ENCODE measurements at regions not wholly inside any gene's neighbourhood (a gene's known extent, or its start where the extent isn't known, plus 50 kb on each side); places are given as distances from the start of the nearest gene placed in this dataset.

GRCh38 chr3:182508919-182509711 is 284.2 kb upstream of the ATP11B start:
- Histone ChIP-seq H3K27ac (ENCODE audit: low read depth, low read length, poor library complexity, severe bottlenecking) (no peak overlapping the region), H4K20me1 (ENCODE audit: insufficient read depth, low read length) (no peaks in the 10 kb centered on the region), H3K27me3 (ENCODE audit: insufficient read depth, low read length) (no peaks in the 10 kb centered on the region), H3F3A (ENCODE audit: insufficient read depth, low read length) (no peaks in the 10 kb centered on the region), H3K4me2 (ENCODE audit: low read length) (no peak overlapping the region), H3K9ac (ENCODE audit: low read length) (no peak overlapping the region), H3K9me3 (ENCODE audit: low read length) (no peaks in the 10 kb centered on the region), H3K79me2 (ENCODE audit: insufficient read depth, low read length) (no peaks in the 10 kb centered on the region), H3K4me3 (ENCODE audit: low read depth, low read length, poor library complexity, severe bottlenecking) (no peak overlapping the region), H3K36me3 (ENCODE audit: insufficient read depth, low read length) (no peaks in the 10 kb centered on the region), H2AFZ (ENCODE audit: low read length) (no peak overlapping the region), H3K9me2 (ENCODE audit: low read depth, low read length) (no peaks in the 10 kb centered on the region), H3K4me1 (ENCODE audit: insufficient read depth, low read length, severe bottlenecking) (no peaks in the 10 kb centered on the region)
- no peak for TF ChIP-seq EZH2 (IDR thresholded peaks at IDR 0.05; ENCODE audit: borderline replicate concordance, low read length)
- TF ChIP-seq, protein P1, sequence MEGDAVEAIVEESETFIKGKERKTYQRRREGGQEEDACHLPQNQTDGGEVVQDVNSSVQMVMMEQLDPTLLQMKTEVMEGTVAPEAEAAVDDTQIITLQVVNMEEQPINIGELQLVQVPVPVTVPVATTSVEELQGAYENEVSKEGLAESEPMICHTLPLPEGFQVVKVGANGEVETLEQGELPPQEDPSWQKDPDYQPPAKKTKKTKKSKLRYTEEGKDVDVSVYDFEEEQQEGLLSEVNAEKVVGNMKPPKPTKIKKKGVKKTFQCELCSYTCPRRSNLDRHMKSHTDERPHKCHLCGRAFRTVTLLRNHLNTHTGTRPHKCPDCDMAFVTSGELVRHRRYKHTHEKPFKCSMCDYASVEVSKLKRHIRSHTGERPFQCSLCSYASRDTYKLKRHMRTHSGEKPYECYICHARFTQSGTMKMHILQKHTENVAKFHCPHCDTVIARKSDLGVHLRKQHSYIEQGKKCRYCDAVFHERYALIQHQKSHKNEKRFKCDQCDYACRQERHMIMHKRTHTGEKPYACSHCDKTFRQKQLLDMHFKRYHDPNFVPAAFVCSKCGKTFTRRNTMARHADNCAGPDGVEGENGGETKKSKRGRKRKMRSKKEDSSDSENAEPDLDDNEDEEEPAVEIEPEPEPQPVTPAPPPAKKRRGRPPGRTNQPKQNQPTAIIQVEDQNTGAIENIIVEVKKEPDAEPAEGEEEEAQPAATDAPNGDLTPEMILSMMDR (IDR thresholded peaks at IDR 0.05; ENCODE audit: low read length), result no peak

DNA sequence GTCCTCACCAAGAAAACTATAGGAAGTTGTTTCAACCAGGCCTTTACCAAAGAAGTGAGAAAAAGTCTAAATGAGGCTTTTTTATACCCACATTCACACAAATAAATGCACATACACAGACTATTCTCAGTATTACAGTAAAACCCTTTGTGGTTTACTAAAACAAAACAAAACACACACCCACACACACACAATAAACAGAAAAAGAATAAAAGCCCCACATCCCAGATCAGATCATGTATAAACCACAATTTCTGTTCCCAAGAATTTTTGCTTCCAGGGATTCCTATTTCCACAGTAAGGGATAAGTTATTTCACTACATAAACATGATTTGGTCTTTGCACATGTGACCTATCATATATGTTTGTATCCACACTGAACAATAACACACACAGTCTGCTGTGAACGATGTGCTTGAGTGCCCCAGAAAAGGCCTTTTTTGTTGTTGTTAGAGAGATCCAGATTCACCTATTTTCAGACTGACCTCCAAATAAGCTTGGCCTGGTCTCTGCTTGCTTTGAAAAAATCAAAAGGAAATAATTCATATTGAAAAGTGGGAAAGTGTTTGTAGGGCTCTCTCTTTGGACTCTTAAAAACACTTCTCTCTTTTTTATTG is 283.4 kb upstream of the ATP11B start:
- no peaks in the 10 kb centered on the region for H4K20me1 ChIP-seq (ENCODE audit: insufficient read depth, low read length)
- H3K4me3 ChIP-seq (ENCODE audit: low read depth, low read length, poor library complexity, severe bottlenecking), result no peak overlapping the region
- TF ChIP-seq EZH2 (IDR thresholded peaks at IDR 0.05; ENCODE audit: borderline replicate concordance, low read length), result no peak
- TF ChIP-seq, protein P1 (IDR thresholded peaks at IDR 0.05; ENCODE audit: low read length), result no peak
- H2AFZ ChIP-seq (ENCODE audit: low read length), result no peak overlapping the region
- no peaks in the 10 kb centered on the region for H3K9me3 ChIP-seq (ENCODE audit: low read length)
- no peak overlapping the region for H3K4me2 ChIP-seq (ENCODE audit: low read length)
- H3K27ac ChIP-seq (ENCODE audit: low read depth, low read length, poor library complexity, severe bottlenecking), result no peak overlapping the region
- H3K79me2 ChIP-seq (ENCODE audit: insufficient read depth, low read length), result no peaks in the 10 kb centered on the region
- H3K4me1 ChIP-seq (ENCODE audit: insufficient read depth, low read length, severe bottlenecking), result no peaks in the 10 kb centered on the region
- H3K27me3 ChIP-seq (ENCODE audit: insufficient read depth, low read length), result no peaks in the 10 kb centered on the region
- no peaks in the 10 kb centered on the region for H3F3A ChIP-seq (ENCODE audit: insufficient read depth, low read length)
- no peaks in the 10 kb centered on the region for H3K36me3 ChIP-seq (ENCODE audit: insufficient read depth, low read length)
- no peaks in the 10 kb centered on the region for H3K9me2 ChIP-seq (ENCODE audit: low read depth, low read length)
- no peak overlapping the region for H3K9ac ChIP-seq (ENCODE audit: low read length)

GRCh38 chr3:182514236-182514964 is 278.9 kb upstream of the ATP11B start:
- no peak overlapping the region for H3K9ac ChIP-seq (ENCODE audit: low read length)
- H3K27me3 ChIP-seq (ENCODE audit: insufficient read depth, low read length), result no peaks in the 10 kb centered on the region
- no peak for TF ChIP-seq EZH2 (IDR thresholded peaks at IDR 0.05; ENCODE audit: borderline replicate concordance, low read length)
- TF ChIP-seq, protein P1 (IDR thresholded peaks at IDR 0.05; ENCODE audit: low read length), result no peak
- no peak overlapping the region for H3K27ac ChIP-seq (ENCODE audit: low read depth, low read length, poor library complexity, severe bottlenecking)
- no peaks in the 10 kb centered on the region for H4K20me1 ChIP-seq (ENCODE audit: insufficient read depth, low read length)
- no peaks in the 10 kb centered on the region for H3K9me3 ChIP-seq (ENCODE audit: low read length)
- no peak overlapping the region for H2AFZ ChIP-seq (ENCODE audit: low read length)
- no peaks in the 10 kb centered on the region for H3F3A ChIP-seq (ENCODE audit: insufficient read depth, low read length)
- H3K36me3 ChIP-seq (ENCODE audit: insufficient read depth, low read length), result no peaks in the 10 kb centered on the region
- no peak overlapping the region for H3K4me3 ChIP-seq (ENCODE audit: low read depth, low read length, poor library complexity, severe bottlenecking)
- no peaks in the 10 kb centered on the region for H3K79me2 ChIP-seq (ENCODE audit: insufficient read depth, low read length)
- no peak overlapping the region for H3K4me2 ChIP-seq (ENCODE audit: low read length)
- no peaks in the 10 kb centered on the region for H3K9me2 ChIP-seq (ENCODE audit: low read depth, low read length)
- no peaks in the 10 kb centered on the region for H3K4me1 ChIP-seq (ENCODE audit: insufficient read depth, low read length, severe bottlenecking)

Measured in OCI-LY1 (cell line).